NCI-H82 (cell line): ENCODE measurements at regions not wholly inside any gene's neighbourhood (a gene's known extent, or its start where the extent isn't known, plus 50 kb on each side); places are given as distances from the start of the nearest gene placed in this dataset.

Experiments used
- DNase-seq: peaks from one replicate; lab custom pipeline; 2025; lab: John Stamatoyannopoulos, UW

- no peak for DNase-seq
These were observed 205.6 kb upstream of the MPDZ start for GRCh38 chr9:13485068-13485596.

- no peak for DNase-seq
These were observed 204.7 kb upstream of the MPDZ start for GRCh38 chr9:13484186-13484585.

- no peak for DNase-seq
These were observed 201.8 kb upstream of the MPDZ start for GRCh38 chr9:13481274-13481673.

- DNase-seq = no peak
These were observed 201.2 kb upstream of the MPDZ start for GRCh38 chr9:13480693-13481092.

GRCh38 chr9:13479096-13479495 lies 199.6 kb upstream of the MPDZ start:
- DNase-seq = no peak

GRCh38 chr9:13478639-13479038 lies 199.1 kb upstream of the MPDZ start:
- DNase-seq = no peak

- DNase-seq = peak; percentile 2
These were observed 198.7 kb upstream of the MPDZ start for GRCh38 chr9:13478160-13478559.

GRCh38 chr9:13470836-13471235 lies 191.3 kb upstream of the MPDZ start:
- no peak for DNase-seq

GRCh38 chr9:13467157-13467556 lies 187.7 kb upstream of the MPDZ start:
- DNase-seq = peak; percentile 86

- DNase-seq = peak; percentile 4
These were observed 182.0 kb upstream of the MPDZ start for GRCh38 chr9:13461414-13461991.

GRCh38 chr9:13459071-13459470 lies 179.6 kb upstream of the MPDZ start:
- no peak for DNase-seq

GRCh38 chr9:13457795-13458194 lies 178.3 kb upstream of the MPDZ start:
- DNase-seq = no peak

- DNase-seq = no peak
These were observed 171.2 kb upstream of the MPDZ start for GRCh38 chr9:13450723-13451122.

- DNase-seq = no peak
These were observed 169.0 kb upstream of the MPDZ start for GRCh38 chr9:13448482-13448881.

GRCh38 chr9:13447843-13448422 lies 168.4 kb upstream of the MPDZ start:
- no peak for DNase-seq

GRCh38 chr9:13446938-13447842 lies 167.7 kb upstream of the MPDZ start:
- DNase-seq = no peak

- DNase-seq = no peak
These were observed 166.9 kb upstream of the MPDZ start for GRCh38 chr9:13446286-13446937.

GRCh38 chr9:13445103-13445500 lies 165.6 kb upstream of the MPDZ start:
- DNase-seq = no peak

GRCh38 chr9:13444245-13445102 lies 165.0 kb upstream of the MPDZ start:
- no peak for DNase-seq

- no peak for DNase-seq
These were observed 164.1 kb upstream of the MPDZ start for GRCh38 chr9:13443346-13444244.
